HEK293 (cell line): ENCODE measurements at regions not wholly inside any gene's neighbourhood (a gene's known extent, or its start where the extent isn't known, plus 50 kb on each side); places are given as distances from the start of the nearest gene placed in this dataset.
A peak's percentile ranks its signal among the peaks of the same experiment; 100 is the strongest.

Experiments
- PBX3 ChIP-seq: sonication (generic); formaldehyde crosslinking; IDR thresholded peaks from 2 replicates; pipeline ENCODE4 v1.8.1; 2022; ENCODE audit warnings: mild to moderate bottlenecking, moderate library complexity, missing genetic modification reagents
- REST ChIP-seq: fragments of 450-650 bp; formaldehyde crosslinking; IDR thresholded peaks from 2 replicates; pipeline ENCODE4 v1.5.1; 2016; ENCODE audit warnings: missing biosample characterization, missing genetic modification characterization
- TCF7L2 ChIP-seq: IDR thresholded peaks from 2 replicates; pipeline ENCODE4 v1.6.1; 2011; ENCODE audit warnings: low read depth, mild to moderate bottlenecking, inconsistent platforms, low read length, moderate library complexity, borderline replicate concordance
- ZBTB8A ChIP-seq: fragments of 450-650 bp; formaldehyde crosslinking; IDR thresholded peaks from 2 replicates; pipeline ENCODE4 v1.5.1; 2016; ENCODE audit warnings: missing biosample characterization, missing genetic modification characterization
- ZNF10 ChIP-seq: fragments of 450-650 bp; formaldehyde crosslinking; IDR thresholded peaks from 2 replicates; pipeline ENCODE4 v1.5.1; 2017; ENCODE audit warnings: missing biosample characterization, missing genetic modification characterization
- ZNF114 ChIP-seq: fragments of 450-650 bp; formaldehyde crosslinking; IDR thresholded peaks from 2 replicates; pipeline ENCODE4 v1.5.0; 2017; ENCODE audit warnings: missing biosample characterization, missing genetic modification characterization
- ZNF146 ChIP-seq: fragments of 450-650 bp; formaldehyde crosslinking; IDR thresholded peaks from 2 replicates; pipeline ENCODE4 v1.5.1; 2016; ENCODE audit warnings: missing biosample characterization, missing genetic modification characterization
- ZNF707 ChIP-seq: fragments of 450-650 bp; formaldehyde crosslinking; IDR thresholded peaks from 2 replicates; pipeline ENCODE4 v1.5.1; 2016; ENCODE audit warnings: missing biosample characterization, missing genetic modification characterization
- ZNF76 ChIP-seq: fragments of 450-650 bp; formaldehyde crosslinking; IDR thresholded peaks from 2 replicates; pipeline ENCODE4; 2016; ENCODE audit warnings: low read depth, missing biosample characterization, missing genetic modification characterization, borderline replicate concordance

GRCh38 chr18:41714872-41715271, 240.2 kb upstream of the PIK3C3 start:
- TF ChIP-seq PBX3 (CRISPR knock-in tag) = no peak
- TF ChIP-seq ZNF10 (tag by site-specific recombination) = no peak
- no peak for TF ChIP-seq ZNF146
- peak; percentile 95 for TF ChIP-seq TCF7L2
- TF ChIP-seq REST (tag by site-specific recombination) = no peak
- TF ChIP-seq ZNF114 (tag by site-specific recombination) = no peak
- no peak for TF ChIP-seq ZNF76 (tag by site-specific recombination)
- TF ChIP-seq ZBTB8A (tag by site-specific recombination) = no peak
- no peak for TF ChIP-seq ZNF707 (tag by site-specific recombination)
